ENCODE measurements at regions not wholly inside any gene's neighbourhood (a gene's known extent, or its start where the extent isn't known, plus 50 kb on each side); places are given as distances from the start of the nearest gene placed in this dataset.

GRCh38 chr11:116600930-116601329, 171.9 kb downstream of the BUD13 start:
- no peaks in the 10 kb centered on the region for H3K9me3 Mint-ChIP-seq
- H3K4me3 ChIP-seq (ENCODE audit: low read length), result no peak overlapping the region
- no peak overlapping the region for H3K27ac Mint-ChIP-seq
- no peak overlapping the region for H3K4me3 Mint-ChIP-seq
- TF ChIP-seq, protein P1, sequence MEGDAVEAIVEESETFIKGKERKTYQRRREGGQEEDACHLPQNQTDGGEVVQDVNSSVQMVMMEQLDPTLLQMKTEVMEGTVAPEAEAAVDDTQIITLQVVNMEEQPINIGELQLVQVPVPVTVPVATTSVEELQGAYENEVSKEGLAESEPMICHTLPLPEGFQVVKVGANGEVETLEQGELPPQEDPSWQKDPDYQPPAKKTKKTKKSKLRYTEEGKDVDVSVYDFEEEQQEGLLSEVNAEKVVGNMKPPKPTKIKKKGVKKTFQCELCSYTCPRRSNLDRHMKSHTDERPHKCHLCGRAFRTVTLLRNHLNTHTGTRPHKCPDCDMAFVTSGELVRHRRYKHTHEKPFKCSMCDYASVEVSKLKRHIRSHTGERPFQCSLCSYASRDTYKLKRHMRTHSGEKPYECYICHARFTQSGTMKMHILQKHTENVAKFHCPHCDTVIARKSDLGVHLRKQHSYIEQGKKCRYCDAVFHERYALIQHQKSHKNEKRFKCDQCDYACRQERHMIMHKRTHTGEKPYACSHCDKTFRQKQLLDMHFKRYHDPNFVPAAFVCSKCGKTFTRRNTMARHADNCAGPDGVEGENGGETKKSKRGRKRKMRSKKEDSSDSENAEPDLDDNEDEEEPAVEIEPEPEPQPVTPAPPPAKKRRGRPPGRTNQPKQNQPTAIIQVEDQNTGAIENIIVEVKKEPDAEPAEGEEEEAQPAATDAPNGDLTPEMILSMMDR (conservative IDR thresholded peaks at IDR 0.05), result no peak
- H3K36me3 Mint-ChIP-seq (ENCODE audit: low read depth), result no peaks in the 10 kb centered on the region
- H3K4me1 ChIP-seq (ENCODE audit: control insufficient read depth, insufficient read depth, low read length), result no peaks in the 10 kb centered on the region
- H3K4me1 Mint-ChIP-seq, result peaks cover 7% of the 10 kb centered on the region
- H3K36me3 ChIP-seq (ENCODE audit: control insufficient read depth, insufficient read depth, low read length), result no peaks in the 10 kb centered on the region
- 91 to 96% methylated on average over 4 of the region's 4 CpGs for WGBS, 2 experiments (ENCODE audit: insufficient coverage in 1 of 2, insufficient read length in 1 of 2)
- no peak overlapping the region for H3K27ac ChIP-seq (ENCODE audit: low read depth, low read length)
- no peak overlapping the region for H3K9ac ChIP-seq (ENCODE audit: extremely low read depth, low read length, poor library complexity, severe bottlenecking)
- no peaks in the 10 kb centered on the region for H3K9me3 ChIP-seq (ENCODE audit: control insufficient read depth, low read length)
- H3K27me3 ChIP-seq (ENCODE audit: control insufficient read depth, insufficient read depth, low read length, poor library complexity, severe bottlenecking), result no peaks in the 10 kb centered on the region
- H3K27me3 Mint-ChIP-seq (ENCODE audit: insufficient read depth), result peaks cover 12% of the 10 kb centered on the region
- peak; percentile 32 for DNase-seq

DNA sequence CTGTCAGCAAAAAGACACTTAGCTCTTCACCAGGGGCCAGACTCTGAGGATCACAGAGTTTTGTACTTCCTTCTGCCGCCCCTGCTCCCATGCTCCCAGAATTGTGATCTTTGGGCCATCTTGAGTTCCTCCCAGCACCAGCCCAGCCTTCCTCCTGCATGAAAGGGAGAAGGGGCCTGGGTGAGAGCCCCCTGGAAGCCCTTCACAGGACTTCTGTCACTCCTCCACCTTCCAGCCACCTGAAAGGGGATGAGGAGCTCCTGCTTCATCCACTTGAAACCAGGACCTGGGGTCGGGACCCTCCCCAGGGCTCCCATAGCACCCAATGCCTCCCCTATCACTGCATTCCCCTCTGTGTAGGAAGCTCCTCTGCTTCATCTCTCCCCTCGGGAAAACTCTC, 174.2 kb downstream of the BUD13 start:
- H3K9me3 ChIP-seq (ENCODE audit: control insufficient read depth, low read length), result no peaks in the 10 kb centered on the region
- peaks cover 16% of the 10 kb centered on the region for H3K27me3 Mint-ChIP-seq (ENCODE audit: insufficient read depth)
- H3K4me1 Mint-ChIP-seq, result peaks cover 7% of the 10 kb centered on the region
- no peaks in the 10 kb centered on the region for H3K4me1 ChIP-seq (ENCODE audit: control insufficient read depth, insufficient read depth, low read length)
- no peak overlapping the region for H3K4me3 ChIP-seq (ENCODE audit: low read length)
- peak; percentile 29 for DNase-seq
- no peaks in the 10 kb centered on the region for H3K36me3 Mint-ChIP-seq (ENCODE audit: low read depth)
- H3K27ac Mint-ChIP-seq, result no peak overlapping the region
- H3K9me3 Mint-ChIP-seq, result no peaks in the 10 kb centered on the region
- H3K27me3 ChIP-seq (ENCODE audit: control insufficient read depth, insufficient read depth, low read length, poor library complexity, severe bottlenecking), result no peaks in the 10 kb centered on the region
- H3K27ac ChIP-seq (ENCODE audit: low read depth, low read length), result no peak overlapping the region
- H3K36me3 ChIP-seq (ENCODE audit: control insufficient read depth, insufficient read depth, low read length), result no peaks in the 10 kb centered on the region
- TF ChIP-seq, protein P1 (conservative IDR thresholded peaks at IDR 0.05), result no peak
- WGBS, 2 experiments (ENCODE audit: insufficient coverage in 1 of 2, insufficient read length in 1 of 2), result 86 to 90% methylated on average over 2 to 3 of the region's 3 CpGs
- H3K4me3 Mint-ChIP-seq, result no peak overlapping the region
- H3K9ac ChIP-seq (ENCODE audit: extremely low read depth, low read length, poor library complexity, severe bottlenecking), result no peak overlapping the region

GRCh38 chr11:116598036-116598435, 174.8 kb downstream of the BUD13 start:
- H3K4me1 Mint-ChIP-seq, result peaks cover 7% of the 10 kb centered on the region
- Histone ChIP-seq H3K36me3 (ENCODE audit: control insufficient read depth, insufficient read depth, low read length) (no peaks in the 10 kb centered on the region), H3K27me3 (ENCODE audit: control insufficient read depth, insufficient read depth, low read length, poor library complexity, severe bottlenecking) (no peaks in the 10 kb centered on the region), H3K9ac (ENCODE audit: extremely low read depth, low read length, poor library complexity, severe bottlenecking) (no peak overlapping the region), H3K4me3 (ENCODE audit: low read length) (no peak overlapping the region), H3K4me1 (ENCODE audit: control insufficient read depth, insufficient read depth, low read length) (no peaks in the 10 kb centered on the region), H3K27ac (ENCODE audit: low read depth, low read length) (no peak overlapping the region), H3K9me3 (ENCODE audit: control insufficient read depth, low read length) (no peaks in the 10 kb centered on the region)
- DNase-seq, result peak; percentile 23
- no peak overlapping the region for H3K4me3 Mint-ChIP-seq
- 88 to 92% methylated on average over 6 of the region's 6 CpGs for WGBS, 2 experiments (ENCODE audit: insufficient coverage in 1 of 2, insufficient read length in 1 of 2)
- TF ChIP-seq, protein P1 (conservative IDR thresholded peaks at IDR 0.05), result no peak
- H3K9me3 Mint-ChIP-seq, result no peaks in the 10 kb centered on the region
- no peaks in the 10 kb centered on the region for H3K36me3 Mint-ChIP-seq (ENCODE audit: low read depth)
- no peak overlapping the region for H3K27ac Mint-ChIP-seq
- H3K27me3 Mint-ChIP-seq (ENCODE audit: insufficient read depth), result peaks cover 16% of the 10 kb centered on the region

Data from endodermal cell (in vitro differentiated cells).